H9 (cell line): ENCODE measurements at regions not wholly inside any gene's neighbourhood (a gene's known extent, or its start where the extent isn't known, plus 50 kb on each side); places are given as distances from the start of the nearest gene placed in this dataset.

Experiments
- DNase-seq: peaks from one replicate; pipeline ENCODE4 v3.0.0-alpha.2; 2017
- H2AFZ ChIP-seq: one replicate; pipeline ENCODE4 v1.6.1; 2013; ENCODE audit warnings: mild to moderate bottlenecking, low read length, control low read depth, moderate library complexity
- H2AK5ac ChIP-seq: 2 replicates; pipeline ENCODE4 v1.6.1; 2013; ENCODE audit warnings: low read length, control low read depth, mixed read lengths; ENCODE audit not compliant: insufficient read length
- H2BK120ac ChIP-seq: one replicate; pipeline ENCODE4 v1.6.1; 2013; ENCODE audit warnings: low read depth, mild to moderate bottlenecking, low read length, control low read depth, inconsistent platforms; ENCODE audit not compliant: poor library complexity, severe bottlenecking
- H2BK12ac ChIP-seq: 2 replicates; pipeline ENCODE4 v1.6.1; 2013; ENCODE audit warnings: low read length, control low read depth, mixed read lengths, low read depth; ENCODE audit not compliant: insufficient read length
- H2BK15ac ChIP-seq: 2 replicates; pipeline ENCODE4 v1.6.1; 2013; ENCODE audit warnings: low read depth, low read length, control low read depth
- H2BK20ac ChIP-seq: one replicate; pipeline ENCODE4 v1.6.1; 2013; ENCODE audit warnings: low read depth, mild to moderate bottlenecking, low read length, control low read depth, inconsistent platforms; ENCODE audit not compliant: poor library complexity, severe bottlenecking
- H2BK5ac ChIP-seq: 2 replicates; pipeline ENCODE4 v1.6.1; 2013; ENCODE audit warnings: low read length, control low read depth, mixed read lengths; ENCODE audit not compliant: insufficient read length
- H3K14ac ChIP-seq: 2 replicates; pipeline ENCODE4 v1.6.1; 2013; ENCODE audit warnings: low read length, control low read depth; ENCODE audit not compliant: insufficient read depth
- H3K18ac ChIP-seq: 2 replicates; pipeline ENCODE4 v1.6.1; 2013; ENCODE audit warnings: low read depth, mild to moderate bottlenecking, mixed read lengths, low read length, control low read depth; ENCODE audit not compliant: insufficient read length
- H3K23ac ChIP-seq: 2 replicates; pipeline ENCODE4 v1.6.1; 2013; ENCODE audit warnings: low read length, control low read depth, mixed read lengths, low read depth; ENCODE audit not compliant: insufficient read length
- H3K23me2 ChIP-seq: 2 replicates; pipeline ENCODE4 v1.6.1; 2013; ENCODE audit warnings: low read depth, mild to moderate bottlenecking, mixed read lengths, low read length, control low read depth; ENCODE audit not compliant: insufficient read length, poor library complexity, severe bottlenecking
- H3K27ac ChIP-seq: 2 replicates; pipeline ENCODE4 v1.5.1; 2013; ENCODE audit warnings: low read length, control low read depth, mixed read lengths, low read depth; ENCODE audit not compliant: insufficient read length
- H3K27me3 ChIP-seq: 2 replicates; pipeline ENCODE4 v1.6.1; 2013; ENCODE audit warnings: low read length, control low read depth, inconsistent platforms; ENCODE audit not compliant: insufficient read depth
- H3K4ac ChIP-seq: 2 replicates; pipeline ENCODE4 v1.6.1; 2013; ENCODE audit warnings: low read depth, mild to moderate bottlenecking, control low read depth, inconsistent platforms, low read length, moderate library complexity
- H3K4me1 ChIP-seq: 2 replicates; pipeline ENCODE4 v1.6.1; 2013; ENCODE audit warnings: low read length, control low read depth, inconsistent platforms; ENCODE audit not compliant: insufficient read depth
- H3K4me2 ChIP-seq: 2 replicates; pipeline ENCODE4 v1.6.1; 2013; ENCODE audit warnings: low read length, control low read depth, mixed read lengths; ENCODE audit not compliant: insufficient read length, insufficient read depth
- H3K56ac ChIP-seq: 2 replicates; pipeline ENCODE4 v1.6.1; 2013; ENCODE audit warnings: low read depth, mild to moderate bottlenecking, mixed read lengths, low read length, control low read depth; ENCODE audit not compliant: insufficient read length
- H3K79me1 ChIP-seq: 2 replicates; pipeline ENCODE4 v1.6.1; 2013; ENCODE audit warnings: low read depth, mild to moderate bottlenecking, moderate library complexity, low read length, control low read depth, inconsistent platforms; ENCODE audit not compliant: insufficient read depth, poor library complexity, severe bottlenecking
- H3K79me2 ChIP-seq: 2 replicates; pipeline ENCODE4 v1.6.1; 2013; ENCODE audit warnings: low read length, control low read depth, inconsistent platforms; ENCODE audit not compliant: insufficient read depth
- H3K9ac ChIP-seq: 2 replicates; pipeline ENCODE4 v1.6.1; 2013; ENCODE audit warnings: low read length, control low read depth, mixed read lengths; ENCODE audit not compliant: insufficient read length; ENCODE audit errors: extremely low read depth
- H3K9me3 ChIP-seq: one replicate; pipeline ENCODE4 v1.6.1; 2013; ENCODE audit warnings: low read depth, low read length, inconsistent platforms; ENCODE audit not compliant: control insufficient read depth
- H3T11ph ChIP-seq: one replicate; pipeline ENCODE4 v1.6.1; 2013; ENCODE audit warnings: mild to moderate bottlenecking, low read length, control low read depth, inconsistent platforms
- H4K20me1 ChIP-seq: one replicate; pipeline ENCODE4 v1.6.1; 2013; ENCODE audit not compliant: control insufficient read depth, insufficient read length, insufficient read depth
- H4K5ac ChIP-seq: 2 replicates; pipeline ENCODE4 v1.6.1; 2013; ENCODE audit warnings: low read depth, mild to moderate bottlenecking, mixed read lengths, low read length, control low read depth; ENCODE audit not compliant: insufficient read length
- H4K8ac ChIP-seq: replicated peaks from 2 replicates; pipeline ENCODE4 v1.6.1; 2013; ENCODE audit warnings: low read length, control low read depth, mixed read lengths, low read depth; ENCODE audit not compliant: insufficient read length
- H4K91ac ChIP-seq: 2 replicates; pipeline ENCODE4 v1.6.1; 2013; ENCODE audit warnings: low read depth, mild to moderate bottlenecking, moderate library complexity, mixed read lengths, low read length, control low read depth; ENCODE audit not compliant: insufficient read length
- H3K27ac Mint-ChIP-seq, 3 experiments: 2 replicates in 2 of 3; 3 replicates in 1 of 3; pipeline ENCODE4 v1.8.0; 2020 to 2021; ENCODE audit warnings: mixed read lengths in 3 of 3, mild to moderate bottlenecking in 1 of 3, moderate library complexity in 1 of 3
- H3K27me3 Mint-ChIP-seq: 2 replicates; pipeline ENCODE4 v1.8.0; 2021; ENCODE audit warnings: low read depth, mild to moderate bottlenecking, moderate library complexity, mixed read lengths
- H3K36me3 Mint-ChIP-seq, 3 experiments: 2 replicates in 2 of 3; 3 replicates in 1 of 3; pipeline ENCODE4 v1.8.0; 2020 to 2021; ENCODE audit warnings: low read depth in 3 of 3, mixed read lengths in 3 of 3; ENCODE audit not compliant: insufficient read depth in 1 of 3
- H3K4me1 Mint-ChIP-seq, 2 experiments: 2 replicates each; pipeline ENCODE4 v1.8.0; 2020; ENCODE audit warnings: mixed read lengths in 2 of 2
- H3K4me3 Mint-ChIP-seq, 2 experiments: 2 replicates in 1 of 2; 3 replicates in 1 of 2; pipeline ENCODE4 v1.8.0; 2020 to 2021; ENCODE audit warnings: mild to moderate bottlenecking in 2 of 2, mixed read lengths in 2 of 2, moderate library complexity in 1 of 2
- H3K9me3 Mint-ChIP-seq, 2 experiments: 2 replicates in 1 of 2; 3 replicates in 1 of 2; pipeline ENCODE4 v1.8.0; 2020; ENCODE audit warnings: mild to moderate bottlenecking in 2 of 2, mixed read lengths in 2 of 2, moderate library complexity in 1 of 2
- TF ChIP-seq, protein P1 (sequence below): fragments of 200-600 bp; sonication (generic); conservative IDR thresholded peaks from 3 replicates; pipeline ENCODE4 v1.8.0; 2021; ENCODE audit warnings: antibody characterized with exemption, mild to moderate bottlenecking

DNA sequence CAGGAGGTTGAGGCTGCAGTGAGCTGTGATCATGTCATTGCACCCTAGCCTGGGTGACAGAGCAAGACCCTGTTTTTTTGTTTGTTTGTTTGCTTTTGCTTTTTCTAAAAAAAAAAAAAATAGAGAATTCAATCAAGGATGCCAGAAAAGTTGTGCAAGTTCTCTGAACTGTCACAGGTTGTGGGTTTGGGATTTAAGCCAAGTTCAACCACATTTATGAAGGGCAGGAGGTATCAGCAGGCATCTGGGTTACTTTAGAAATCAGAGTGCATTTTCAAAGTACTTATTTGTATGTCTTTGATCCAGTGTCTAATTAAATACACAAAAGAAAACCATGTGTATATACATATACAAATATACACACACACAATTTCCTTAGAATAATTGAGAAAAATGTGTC lies 151.2 kb upstream of the MINDY3 start:
- H4K20me1 ChIP-seq, result no peaks in the 10 kb centered on the region
- no peak overlapping the region for H3K27ac ChIP-seq
- no peak overlapping the region for H2BK20ac ChIP-seq
- H2AK5ac ChIP-seq, result no peak overlapping the region
- DNase-seq, result no peak
- no peak overlapping the region for H3K56ac ChIP-seq
- no peaks in the 10 kb centered on the region for H3K27me3 ChIP-seq
- no peak overlapping the region for H3K27ac Mint-ChIP-seq
- no peaks in the 10 kb centered on the region; a peak in 1 of 7 replicates for H3K36me3 Mint-ChIP-seq
- no peaks in the 10 kb centered on the region for H3K9me3 ChIP-seq
- no peak overlapping the region for H4K91ac ChIP-seq
- no peak overlapping the region for H3K4ac ChIP-seq
- no peak overlapping the region for H3T11ph ChIP-seq
- peaks cover 7 to 8% of the 10 kb centered on the region in 2 experiments for H3K4me1 Mint-ChIP-seq
- no peak overlapping the region for H4K5ac ChIP-seq
- H3K23ac ChIP-seq, result no peak overlapping the region
- H3K14ac ChIP-seq, result no peak overlapping the region
- no peak overlapping the region for H4K8ac ChIP-seq
- no peak overlapping the region for H3K4me3 Mint-ChIP-seq
- H3K23me2 ChIP-seq, result no peaks in the 10 kb centered on the region
- H2AFZ ChIP-seq, result no peak overlapping the region
- H3K79me1 ChIP-seq, result no peaks in the 10 kb centered on the region
- H3K9me3 Mint-ChIP-seq, result no peaks in the 10 kb centered on the region; a peak in 1 of 5 replicates
- no peak overlapping the region for H2BK5ac ChIP-seq
- H3K4me2 ChIP-seq, result no peak overlapping the region
- no peaks in the 10 kb centered on the region for H3K79me2 ChIP-seq
- no peak overlapping the region for H3K18ac ChIP-seq
- no peaks in the 10 kb centered on the region for H3K27me3 Mint-ChIP-seq
- H3K4me1 ChIP-seq, result peaks cover 2% of the 10 kb centered on the region; the same call in 1 of the 2 replicates
- TF ChIP-seq, protein P1, sequence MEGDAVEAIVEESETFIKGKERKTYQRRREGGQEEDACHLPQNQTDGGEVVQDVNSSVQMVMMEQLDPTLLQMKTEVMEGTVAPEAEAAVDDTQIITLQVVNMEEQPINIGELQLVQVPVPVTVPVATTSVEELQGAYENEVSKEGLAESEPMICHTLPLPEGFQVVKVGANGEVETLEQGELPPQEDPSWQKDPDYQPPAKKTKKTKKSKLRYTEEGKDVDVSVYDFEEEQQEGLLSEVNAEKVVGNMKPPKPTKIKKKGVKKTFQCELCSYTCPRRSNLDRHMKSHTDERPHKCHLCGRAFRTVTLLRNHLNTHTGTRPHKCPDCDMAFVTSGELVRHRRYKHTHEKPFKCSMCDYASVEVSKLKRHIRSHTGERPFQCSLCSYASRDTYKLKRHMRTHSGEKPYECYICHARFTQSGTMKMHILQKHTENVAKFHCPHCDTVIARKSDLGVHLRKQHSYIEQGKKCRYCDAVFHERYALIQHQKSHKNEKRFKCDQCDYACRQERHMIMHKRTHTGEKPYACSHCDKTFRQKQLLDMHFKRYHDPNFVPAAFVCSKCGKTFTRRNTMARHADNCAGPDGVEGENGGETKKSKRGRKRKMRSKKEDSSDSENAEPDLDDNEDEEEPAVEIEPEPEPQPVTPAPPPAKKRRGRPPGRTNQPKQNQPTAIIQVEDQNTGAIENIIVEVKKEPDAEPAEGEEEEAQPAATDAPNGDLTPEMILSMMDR, result no peak
- H2BK15ac ChIP-seq, result no peak overlapping the region
- no peak overlapping the region for H2BK120ac ChIP-seq
- no peak overlapping the region for H3K9ac ChIP-seq
- H2BK12ac ChIP-seq, result no peak overlapping the region
